ENCODE measurements at regions not wholly inside any gene's neighbourhood (a gene's known extent, or its start where the extent isn't known, plus 50 kb on each side); places are given as distances from the start of the nearest gene placed in this dataset.

GRCh38 chr6:2508071-2508470 is 242.7 kb downstream of the MYLK4 start:
- no peaks in the 10 kb centered on the region for H3K36me3 ChIP-seq
- H3K27ac ChIP-seq: no peak overlapping the region
- H3K4me1 ChIP-seq (ENCODE audit: low read depth): no peaks in the 10 kb centered on the region
- no peak overlapping the region for H3K4me3 ChIP-seq
- no peaks in the 10 kb centered on the region for H3K27me3 ChIP-seq
- TF ChIP-seq, protein P1, sequence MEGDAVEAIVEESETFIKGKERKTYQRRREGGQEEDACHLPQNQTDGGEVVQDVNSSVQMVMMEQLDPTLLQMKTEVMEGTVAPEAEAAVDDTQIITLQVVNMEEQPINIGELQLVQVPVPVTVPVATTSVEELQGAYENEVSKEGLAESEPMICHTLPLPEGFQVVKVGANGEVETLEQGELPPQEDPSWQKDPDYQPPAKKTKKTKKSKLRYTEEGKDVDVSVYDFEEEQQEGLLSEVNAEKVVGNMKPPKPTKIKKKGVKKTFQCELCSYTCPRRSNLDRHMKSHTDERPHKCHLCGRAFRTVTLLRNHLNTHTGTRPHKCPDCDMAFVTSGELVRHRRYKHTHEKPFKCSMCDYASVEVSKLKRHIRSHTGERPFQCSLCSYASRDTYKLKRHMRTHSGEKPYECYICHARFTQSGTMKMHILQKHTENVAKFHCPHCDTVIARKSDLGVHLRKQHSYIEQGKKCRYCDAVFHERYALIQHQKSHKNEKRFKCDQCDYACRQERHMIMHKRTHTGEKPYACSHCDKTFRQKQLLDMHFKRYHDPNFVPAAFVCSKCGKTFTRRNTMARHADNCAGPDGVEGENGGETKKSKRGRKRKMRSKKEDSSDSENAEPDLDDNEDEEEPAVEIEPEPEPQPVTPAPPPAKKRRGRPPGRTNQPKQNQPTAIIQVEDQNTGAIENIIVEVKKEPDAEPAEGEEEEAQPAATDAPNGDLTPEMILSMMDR (IDR thresholded peaks at IDR 0.05; ENCODE audit: low read depth, low read length): no peak
- DNase-seq (ENCODE audit: low read depth in 1 of 2, low spot score in 1 of 2): no peak
- H3K9me3 ChIP-seq (ENCODE audit: low read depth): no peaks in the 10 kb centered on the region

DNA sequence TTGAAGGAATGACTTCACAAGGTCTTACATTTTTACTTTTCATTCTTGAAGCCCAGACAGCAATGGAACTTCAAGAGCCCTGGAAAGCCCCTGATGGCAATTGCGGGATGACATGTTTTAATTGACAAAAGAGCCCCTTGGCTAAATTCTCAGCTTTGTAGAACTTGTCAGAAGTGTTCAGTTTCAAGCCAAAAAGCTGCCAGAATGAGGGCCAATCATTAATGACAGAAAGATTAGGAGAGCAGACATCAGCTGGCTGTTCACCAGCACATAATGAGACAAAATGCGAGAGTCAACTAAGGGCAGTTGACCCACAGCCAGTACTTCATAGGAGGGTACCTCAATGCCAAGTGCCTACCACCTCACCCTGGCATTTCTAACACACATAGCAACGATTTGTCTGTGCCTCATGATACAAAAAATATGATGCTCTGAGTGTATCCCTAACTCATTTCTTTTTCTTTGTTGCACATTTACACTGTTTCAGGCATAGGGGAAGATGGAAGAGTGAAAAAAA is 243.1 kb downstream of the MYLK4 start:
- H3K9me3 ChIP-seq (ENCODE audit: low read depth): no peaks in the 10 kb centered on the region
- TF ChIP-seq, protein P1 (IDR thresholded peaks at IDR 0.05; ENCODE audit: low read depth, low read length): no peak
- no peak overlapping the region for H3K27ac ChIP-seq
- no peak overlapping the region for H3K4me3 ChIP-seq
- no peaks in the 10 kb centered on the region for H3K27me3 ChIP-seq
- H3K36me3 ChIP-seq: no peaks in the 10 kb centered on the region
- H3K4me1 ChIP-seq (ENCODE audit: low read depth): no peaks in the 10 kb centered on the region
- no peak for DNase-seq (ENCODE audit: low read depth in 1 of 2, low spot score in 1 of 2)

DNA sequence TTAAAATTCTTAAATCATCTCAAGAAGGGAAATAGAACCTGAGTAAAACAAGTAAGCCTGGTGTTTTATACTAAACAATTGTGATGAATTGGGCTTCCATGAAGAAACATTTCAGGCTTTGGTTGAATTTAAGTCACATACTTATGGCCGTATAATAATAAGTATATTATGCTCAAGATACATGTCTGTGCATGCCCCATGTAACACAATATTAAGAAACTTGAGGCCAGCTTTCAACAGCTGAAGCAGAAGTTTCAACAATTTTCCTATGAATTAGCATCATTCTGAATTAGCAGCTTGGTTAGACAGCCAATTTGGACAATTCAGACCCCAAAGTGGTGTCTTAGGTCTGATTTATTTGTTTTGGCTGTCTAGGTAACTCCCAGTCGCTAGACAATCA is 243.7 kb downstream of the MYLK4 start:
- TF ChIP-seq, protein P1 (IDR thresholded peaks at IDR 0.05; ENCODE audit: low read depth, low read length): no peak
- Histone ChIP-seq H3K27me3 (no peaks in the 10 kb centered on the region), H3K36me3 (no peaks in the 10 kb centered on the region), H3K4me1 (ENCODE audit: low read depth) (no peaks in the 10 kb centered on the region), H3K9me3 (ENCODE audit: low read depth) (no peaks in the 10 kb centered on the region), H3K4me3 (no peak overlapping the region), H3K27ac (no peak overlapping the region)
- DNase-seq (ENCODE audit: low read depth in 1 of 2, low spot score in 1 of 2): no peak

GRCh38 chr6:2505624-2506023 is 245.1 kb downstream of the MYLK4 start:
- no peak overlapping the region for H3K4me3 ChIP-seq
- H3K27me3 ChIP-seq: no peaks in the 10 kb centered on the region
- H3K4me1 ChIP-seq (ENCODE audit: low read depth): no peaks in the 10 kb centered on the region
- no peak overlapping the region for H3K27ac ChIP-seq
- H3K9me3 ChIP-seq (ENCODE audit: low read depth): no peaks in the 10 kb centered on the region
- TF ChIP-seq, protein P1 (IDR thresholded peaks at IDR 0.05; ENCODE audit: low read depth, low read length): peak; percentile 85
- DNase-seq (ENCODE audit: low read depth in 1 of 2, low spot score in 1 of 2): peak in 1 of 2 donors; percentile 72
- no peaks in the 10 kb centered on the region for H3K36me3 ChIP-seq

DNA sequence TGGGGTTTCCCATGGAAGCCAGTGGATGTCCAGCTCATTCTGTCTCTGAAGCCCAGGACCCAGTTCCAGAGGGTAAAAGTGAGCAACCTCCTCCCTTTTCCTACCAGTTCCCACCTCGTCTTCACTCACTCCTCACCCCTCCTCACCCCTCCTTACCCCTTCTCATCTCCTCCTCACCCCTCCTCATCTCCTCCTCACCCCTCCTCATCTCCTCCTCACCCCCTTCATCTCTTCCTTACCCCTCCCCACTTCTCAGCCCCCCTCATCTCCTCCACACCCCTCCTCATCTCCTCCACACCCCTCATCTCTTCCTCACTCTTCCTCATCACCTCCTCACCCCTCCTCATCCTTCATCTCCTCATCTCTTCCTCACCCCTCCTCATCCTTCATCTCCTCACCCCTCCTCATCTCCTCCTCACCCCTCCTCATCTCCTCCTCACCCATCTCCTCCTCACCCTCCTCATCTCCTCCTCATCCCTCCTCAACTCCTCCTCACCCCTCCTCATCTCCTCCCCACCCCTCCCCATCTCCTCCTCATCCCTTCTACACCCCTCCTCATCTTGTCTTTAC is 246.1 kb downstream of the MYLK4 start:
- no peaks in the 10 kb centered on the region for H3K9me3 ChIP-seq (ENCODE audit: low read depth)
- no peak overlapping the region for H3K4me3 ChIP-seq
- no peak overlapping the region for H3K27ac ChIP-seq
- no peaks in the 10 kb centered on the region for H3K27me3 ChIP-seq
- no peak for DNase-seq (ENCODE audit: low read depth in 1 of 2, low spot score in 1 of 2)
- TF ChIP-seq, protein P1 (IDR thresholded peaks at IDR 0.05; ENCODE audit: low read depth, low read length): no peak
- H3K4me1 ChIP-seq (ENCODE audit: low read depth): no peaks in the 10 kb centered on the region
- no peaks in the 10 kb centered on the region for H3K36me3 ChIP-seq

All from cardiac muscle cell (in vitro differentiated cells and primary cell).